Fibroblast of skin of back (primary cell): ENCODE measurements at regions not wholly inside any gene's neighbourhood (a gene's known extent, or its start where the extent isn't known, plus 50 kb on each side); places are given as distances from the start of the nearest gene placed in this dataset.

ENCODE experiments used
- DNase-seq: peaks from one replicate; pipeline ENCODE4 v3.0.0-alpha.2; 2013

- DNase-seq, result no peak
These were observed 184.9 kb upstream of the ESRRG start for GRCh38 chr1:216908126-216908525.

DNA sequence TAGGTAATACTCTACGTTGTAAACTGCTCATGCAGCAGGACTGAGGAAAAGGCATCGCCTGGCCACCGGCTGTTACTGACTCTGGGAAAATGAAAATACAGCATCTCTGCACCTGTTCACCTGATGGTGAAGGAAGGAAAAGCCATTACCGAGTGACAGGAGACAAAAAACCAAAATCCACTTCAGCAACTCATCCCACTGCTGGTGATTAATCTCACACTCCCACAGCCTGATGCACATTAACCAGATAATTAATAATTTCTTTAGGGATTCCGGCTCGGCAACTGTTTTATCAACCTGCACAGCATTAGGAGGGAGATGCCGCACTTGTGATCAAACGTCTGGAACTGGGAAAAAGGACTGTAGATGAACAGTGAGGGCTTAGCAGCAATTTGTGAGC is 183.9 kb upstream of the ESRRG start:
- no peak for DNase-seq

DNA sequence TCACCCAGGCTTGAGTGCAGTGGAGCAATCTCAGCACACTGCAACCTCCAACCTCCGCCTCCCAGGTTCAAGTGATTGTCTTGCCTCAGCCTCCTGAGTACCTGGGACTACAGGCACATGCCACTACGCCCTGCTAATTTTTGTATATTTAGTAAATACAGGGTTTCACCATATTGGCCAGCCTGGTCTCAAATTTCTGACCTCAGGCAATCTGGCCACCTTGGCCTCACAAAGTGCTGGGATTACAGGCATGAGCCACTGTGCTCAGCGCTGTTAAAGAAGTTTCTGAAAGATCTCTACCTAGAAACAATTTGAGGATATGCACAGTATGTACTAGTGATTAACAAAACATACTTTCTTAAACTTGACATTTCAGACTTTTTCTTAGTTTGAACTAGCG is 182.6 kb upstream of the ESRRG start:
- no peak for DNase-seq

GRCh38 chr1:216905137-216905536 is 181.9 kb upstream of the ESRRG start:
- no peak for DNase-seq

GRCh38 chr1:216904471-216904870 is 181.2 kb upstream of the ESRRG start:
- no peak for DNase-seq

DNA sequence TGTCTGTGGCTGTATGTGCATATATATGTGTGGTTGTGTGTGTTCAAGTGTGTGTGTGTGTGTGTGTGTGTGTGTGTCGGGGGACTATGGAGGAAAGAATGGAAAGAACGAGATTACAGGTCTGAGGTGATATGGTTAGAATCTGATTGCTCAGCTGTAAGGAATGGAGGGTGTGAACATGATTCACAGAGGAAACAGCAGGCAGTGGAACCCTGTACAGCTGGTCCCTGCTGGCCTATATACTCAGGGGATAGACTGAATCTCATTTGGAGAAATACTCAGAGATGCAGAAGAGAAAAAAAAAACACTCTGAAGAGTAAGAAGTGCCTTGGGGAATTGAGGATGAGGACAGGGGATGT is 180.1 kb upstream of the ESRRG start:
- DNase-seq, result no peak

DNA sequence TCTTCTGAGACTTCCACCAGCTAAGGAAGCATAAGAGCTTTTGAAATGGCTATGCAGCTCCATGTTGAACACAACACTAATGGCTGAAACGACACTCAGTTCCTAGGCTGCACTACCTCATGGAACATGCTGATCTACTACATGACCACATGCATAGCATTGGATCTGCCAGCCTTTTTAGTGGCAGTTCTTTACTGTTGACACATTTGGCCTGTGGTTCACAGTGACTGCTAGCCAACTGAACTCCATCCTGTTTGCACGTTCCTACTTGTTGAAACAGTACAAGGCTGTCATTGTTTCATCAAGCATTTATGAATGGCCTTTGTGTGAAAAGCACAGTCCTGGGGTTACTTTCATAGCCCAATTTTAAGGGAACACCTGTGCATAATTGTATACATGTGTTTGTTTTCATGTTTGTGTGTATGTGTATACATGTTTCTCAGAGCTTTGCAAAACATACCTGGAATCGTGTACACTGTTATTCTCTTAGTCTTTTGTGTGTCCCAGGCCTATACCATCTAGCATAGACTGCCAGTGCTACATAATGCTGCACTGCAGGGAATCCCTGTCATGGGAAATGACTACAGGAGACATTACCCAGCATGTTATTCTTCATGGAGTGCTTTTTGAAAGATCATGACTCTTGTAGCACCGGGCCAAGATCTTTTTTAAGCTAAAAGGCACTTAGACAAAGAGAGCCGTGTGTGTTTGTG is 179.6 kb upstream of the ESRRG start:
- DNase-seq, result no peak

- DNase-seq, result no peak
These were observed 176.9 kb upstream of the ESRRG start for GRCh38 chr1:216900116-216900620.

GRCh38 chr1:216898801-216899200 is 175.6 kb upstream of the ESRRG start:
- no peak for DNase-seq

DNA sequence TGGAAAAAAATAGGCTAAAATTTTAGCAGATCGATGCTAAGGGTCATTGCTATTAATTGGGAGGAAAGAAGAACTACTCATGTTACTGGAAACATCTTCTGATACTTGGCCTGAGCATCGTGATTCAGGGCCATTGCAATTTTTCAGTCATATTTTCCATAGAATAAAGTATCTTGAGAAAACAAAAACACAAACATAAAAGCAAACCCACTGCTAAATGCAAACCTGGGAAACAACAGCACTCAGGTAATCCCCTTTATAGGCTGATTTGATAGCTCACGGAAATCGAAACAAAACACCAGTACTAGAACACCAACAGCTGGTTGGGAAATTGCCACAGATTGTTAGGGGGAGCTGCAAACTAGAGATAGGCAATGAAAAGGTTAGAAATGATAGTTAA is 172.9 kb upstream of the ESRRG start:
- no peak for DNase-seq

DNA sequence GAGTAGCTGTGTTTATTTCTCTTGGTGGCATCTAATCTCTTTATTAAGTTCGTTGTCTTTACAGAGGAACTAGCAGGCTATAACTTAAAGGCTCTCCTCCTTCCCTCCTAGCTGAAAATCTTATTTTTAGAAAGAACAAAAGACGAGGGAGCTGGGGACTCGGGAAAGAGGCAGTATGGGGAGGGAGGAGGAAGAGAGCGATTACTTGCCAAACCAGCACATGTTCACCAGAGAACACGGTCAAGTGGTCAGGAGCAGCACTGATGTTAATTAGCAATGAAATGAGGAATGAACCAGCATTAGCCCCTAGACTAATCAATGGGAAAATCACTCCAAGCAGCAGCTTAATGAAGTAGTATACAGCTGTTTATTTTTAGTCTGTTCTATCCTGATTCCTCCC is 171.3 kb upstream of the ESRRG start:
- no peak for DNase-seq

GRCh38 chr1:216892581-216893160 is 169.4 kb upstream of the ESRRG start:
- no peak for DNase-seq

- DNase-seq, result no peak
These were observed 167.6 kb upstream of the ESRRG start for GRCh38 chr1:216890871-216891270.

DNA sequence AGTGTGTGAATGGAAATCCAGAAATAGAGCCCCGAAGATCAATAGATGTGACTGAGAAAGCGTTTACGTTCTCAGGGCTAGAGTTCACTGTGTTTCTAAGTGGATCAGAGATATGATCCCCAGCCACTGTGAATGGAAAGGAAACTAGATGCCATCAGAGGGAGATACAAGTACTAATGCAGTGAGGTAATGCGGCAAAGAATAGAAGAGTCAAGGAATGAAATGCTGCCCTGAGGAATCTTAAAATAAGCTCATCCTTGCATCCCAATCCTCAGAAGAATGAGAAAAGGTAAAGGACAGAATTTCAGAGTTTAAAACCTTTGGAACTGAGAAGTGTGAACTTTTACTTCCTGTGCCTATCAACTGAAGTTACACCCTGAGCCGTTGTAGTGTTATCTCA is 165.5 kb upstream of the ESRRG start:
- DNase-seq, result no peak

- no peak for DNase-seq
These were observed 163.8 kb upstream of the ESRRG start for GRCh38 chr1:216887032-216887431.

- no peak for DNase-seq
These were observed 161.5 kb upstream of the ESRRG start for GRCh38 chr1:216884614-216885229.

- DNase-seq, result no peak
These were observed 160.3 kb upstream of the ESRRG start for GRCh38 chr1:216883518-216883917.

DNA sequence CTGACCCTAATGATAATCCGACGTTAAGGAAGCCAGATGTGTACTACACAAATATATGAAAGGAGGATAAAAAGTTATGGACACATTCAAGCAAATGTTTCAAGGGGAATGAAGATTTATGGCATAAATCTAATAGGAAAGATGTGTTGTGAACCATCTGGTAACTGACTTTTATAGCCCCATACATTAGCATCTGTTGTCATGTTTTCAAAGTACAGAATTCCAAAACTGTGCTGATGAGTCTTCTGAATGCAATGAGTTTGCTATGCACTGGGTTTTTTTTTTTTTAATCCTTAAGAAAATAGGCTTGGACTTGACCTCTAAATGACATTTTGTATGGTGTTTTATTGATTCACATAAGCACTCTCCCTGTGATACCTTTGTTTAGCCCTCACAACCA is 158.5 kb upstream of the ESRRG start:
- no peak for DNase-seq

- DNase-seq, result no peak
These were observed 143.5 kb upstream of the ESRRG start for GRCh38 chr1:216866714-216867113.

GRCh38 chr1:216855810-216856209 is 132.6 kb upstream of the ESRRG start:
- DNase-seq, result no peak

GRCh38 chr1:216854836-216855484 is 131.7 kb upstream of the ESRRG start:
- DNase-seq, result no peak

DNA sequence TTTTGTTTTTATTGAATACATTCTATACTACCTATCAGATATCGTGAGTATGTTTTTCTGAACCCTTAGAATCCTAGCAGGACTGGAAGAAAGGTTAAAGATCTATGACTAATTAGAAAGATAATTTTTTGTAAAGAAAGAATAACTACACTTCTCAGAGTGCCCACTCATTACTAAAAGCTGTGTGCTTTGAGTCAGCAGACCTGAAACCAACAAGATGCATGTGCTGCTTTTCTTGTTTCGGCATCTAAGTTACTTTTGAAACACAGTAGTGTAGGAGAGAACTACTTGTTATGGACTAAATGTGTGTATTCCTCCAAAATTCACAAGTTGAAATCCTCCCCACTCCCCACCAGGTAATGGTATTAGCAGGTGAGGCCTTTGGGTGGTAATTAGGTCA is 127.8 kb upstream of the ESRRG start:
- DNase-seq, result no peak

DNA sequence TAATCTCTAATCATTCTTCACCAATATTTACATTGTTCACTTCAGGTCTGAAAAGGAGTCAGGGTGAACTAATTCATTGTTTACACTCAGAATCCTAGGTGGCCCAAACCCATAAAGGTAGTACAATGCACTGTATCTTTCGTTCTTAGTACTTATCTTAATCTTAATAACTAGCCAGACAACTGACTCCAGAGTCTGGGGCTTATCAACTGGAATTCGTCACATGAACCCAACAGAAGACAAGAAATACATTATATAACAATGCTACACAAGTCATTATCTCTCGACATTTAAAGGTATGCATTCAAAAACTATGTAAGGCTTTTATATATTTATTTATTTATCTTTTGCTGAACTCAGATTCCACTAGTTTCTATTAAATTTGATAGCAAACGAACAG is 125.9 kb upstream of the ESRRG start:
- no peak for DNase-seq
